HG02870 (cell line): ENCODE measurements at regions not wholly inside any gene's neighbourhood (a gene's known extent, or its start where the extent isn't known, plus 50 kb on each side); places are given as distances from the start of the nearest gene placed in this dataset.

ENCODE experiments used
- ATAC-seq: cut with Tn5 transposase; IDR thresholded peaks from one replicate; pipeline ENCODE4 v1.9.1; 2021; ENCODE audit warnings: mild to moderate bottlenecking, moderate library complexity; ENCODE audit not compliant: unreplicated experiment

DNA sequence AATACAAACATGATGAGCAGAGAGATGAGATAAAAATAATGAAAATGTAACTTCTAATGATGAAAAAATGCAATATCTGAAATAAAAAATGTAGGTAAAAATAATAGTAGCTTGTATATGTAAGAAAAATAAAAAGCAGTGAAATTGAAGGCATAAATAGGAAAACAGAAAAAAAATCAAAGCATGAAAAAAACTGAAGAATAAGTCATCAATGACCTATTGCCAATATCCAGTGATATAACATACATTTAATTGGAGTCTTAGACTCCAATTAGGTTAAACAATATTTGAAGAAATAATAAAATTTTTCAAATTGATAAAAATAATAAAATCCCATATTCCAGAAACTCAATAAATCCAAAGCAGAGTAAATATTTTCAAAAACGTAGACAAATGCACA, 114.0 kb upstream of the HDGFL1 start:
- ATAC-seq, result no peak

DNA sequence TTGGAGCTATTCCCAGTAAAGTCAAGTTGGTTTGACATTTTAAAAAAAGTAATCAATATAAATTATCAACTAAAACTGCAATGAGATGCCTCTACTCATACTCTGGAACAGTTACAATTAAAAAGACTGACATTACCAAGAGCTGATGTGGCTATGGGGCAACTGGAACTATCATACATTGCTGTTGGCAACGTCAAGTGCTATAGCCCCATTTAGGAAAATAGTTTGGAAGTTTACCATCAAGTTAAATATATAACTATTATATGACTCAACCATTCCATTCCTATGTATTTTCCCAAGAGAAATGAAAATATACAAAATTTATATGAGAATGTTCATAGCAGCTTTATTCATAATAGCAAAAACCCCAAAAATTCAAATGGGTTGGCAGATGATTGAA, 111.4 kb upstream of the HDGFL1 start:
- ATAC-seq, result no peak

DNA sequence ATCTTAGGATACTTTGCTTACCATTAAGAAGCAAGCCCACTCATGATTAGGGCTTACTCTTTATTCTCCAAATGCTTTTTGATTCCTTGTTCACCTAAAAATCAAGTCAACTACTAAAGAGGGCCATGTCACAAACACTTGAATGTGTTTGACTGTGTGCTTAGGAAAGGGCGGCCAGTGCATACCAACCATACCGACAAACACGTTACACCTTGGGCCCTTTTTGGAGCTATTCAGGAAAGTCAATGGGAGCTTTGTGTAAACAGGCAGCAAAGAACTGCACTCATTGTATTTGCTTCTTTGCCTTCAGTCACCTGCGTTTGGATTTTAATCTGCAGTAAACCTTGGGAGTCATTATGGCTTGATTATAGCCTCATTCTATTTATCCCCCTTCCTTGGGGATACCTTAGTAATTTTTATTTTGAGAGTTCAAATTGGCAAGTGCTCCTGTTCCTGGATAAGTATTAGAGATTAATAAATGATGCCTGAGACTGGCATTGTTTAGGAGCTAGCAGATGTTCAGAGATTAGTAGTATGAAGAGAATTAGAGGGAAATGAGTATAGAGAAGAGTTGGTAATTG, 102.6 kb upstream of the HDGFL1 start:
- no peak for ATAC-seq

DNA sequence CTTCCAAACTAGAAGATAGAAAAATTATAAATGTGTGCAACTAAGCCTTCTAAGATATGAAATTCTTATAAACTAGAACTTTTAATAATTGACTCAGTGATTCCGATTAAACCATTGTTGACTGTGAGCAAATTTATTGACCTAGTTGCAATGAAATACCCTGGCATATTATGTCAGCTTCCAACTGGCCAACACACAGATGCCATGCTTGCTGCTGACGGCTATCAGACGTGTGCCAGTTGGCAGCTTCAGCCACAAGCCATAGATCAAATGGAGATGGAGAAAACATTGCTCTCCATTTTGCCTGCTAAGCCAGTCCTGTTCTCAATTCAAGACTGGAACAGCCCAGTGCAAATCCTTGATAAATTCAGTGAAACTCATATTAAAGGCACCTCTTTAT, 101.7 kb upstream of the HDGFL1 start:
- ATAC-seq, result no peak

DNA sequence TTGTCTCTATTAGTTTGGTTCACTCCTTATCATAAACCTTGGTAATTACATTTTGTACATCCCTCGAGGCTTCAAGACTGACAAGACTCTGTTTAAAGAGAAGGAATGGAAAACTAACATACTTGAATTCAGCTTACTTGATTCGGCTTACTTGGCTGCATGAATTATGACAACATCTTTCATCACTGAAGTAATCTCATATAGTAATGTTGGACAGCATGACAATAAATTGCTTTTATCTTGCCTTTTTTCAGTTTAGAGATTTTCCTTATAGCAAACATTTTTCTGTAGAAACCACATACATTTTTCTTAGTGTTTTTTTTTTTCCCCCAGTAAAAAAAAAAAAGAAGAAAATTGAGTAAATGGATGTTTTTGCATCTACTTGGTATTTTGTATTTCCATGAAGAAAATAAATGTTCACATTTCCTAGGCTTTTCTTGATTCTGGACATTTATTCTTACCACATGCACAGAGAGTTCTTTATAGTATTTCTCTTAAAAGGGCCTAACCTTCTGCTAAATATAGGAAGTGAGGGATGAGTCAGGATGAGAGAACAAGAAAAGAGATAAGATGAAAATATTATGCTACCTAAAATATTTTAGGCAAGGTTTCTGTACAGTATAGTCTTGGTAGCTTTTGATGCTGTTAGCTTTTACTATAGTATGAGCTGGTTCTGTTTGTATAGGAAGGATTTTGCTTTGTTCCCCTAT, 101.0 kb upstream of the HDGFL1 start:
- ATAC-seq, result no peak

DNA sequence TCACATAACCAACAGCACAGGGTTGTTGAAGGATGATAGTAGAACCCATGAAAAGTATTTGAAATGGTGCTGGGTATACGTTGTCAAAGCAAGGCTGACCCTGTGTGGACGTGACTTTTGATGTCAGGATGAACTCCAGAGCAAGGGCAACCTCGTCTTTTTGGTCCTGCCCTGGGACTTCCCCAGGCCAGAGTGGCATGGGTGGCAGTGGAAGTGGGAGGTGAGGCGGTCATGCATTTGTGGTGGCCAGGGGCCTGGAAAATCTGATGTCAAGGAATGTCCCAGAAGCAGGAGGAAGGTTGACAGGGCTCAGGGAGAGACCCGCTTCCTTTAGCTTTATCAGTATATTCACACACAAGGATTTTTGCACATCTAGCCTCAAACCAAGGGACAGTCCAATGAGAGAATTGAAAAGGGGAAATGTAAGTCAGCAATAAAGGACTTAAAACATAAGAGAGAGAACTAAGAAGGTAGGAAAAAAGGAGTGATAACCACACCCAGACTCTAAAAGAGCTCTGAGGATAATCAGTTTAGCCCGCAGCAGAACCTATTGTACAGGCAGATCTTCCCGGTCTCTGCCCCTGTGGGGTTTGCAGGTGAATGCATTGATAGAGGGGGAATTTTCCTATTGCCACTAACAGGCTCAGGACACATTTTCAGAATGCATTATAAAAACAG, 98.8 kb upstream of the HDGFL1 start:
- no peak for ATAC-seq

DNA sequence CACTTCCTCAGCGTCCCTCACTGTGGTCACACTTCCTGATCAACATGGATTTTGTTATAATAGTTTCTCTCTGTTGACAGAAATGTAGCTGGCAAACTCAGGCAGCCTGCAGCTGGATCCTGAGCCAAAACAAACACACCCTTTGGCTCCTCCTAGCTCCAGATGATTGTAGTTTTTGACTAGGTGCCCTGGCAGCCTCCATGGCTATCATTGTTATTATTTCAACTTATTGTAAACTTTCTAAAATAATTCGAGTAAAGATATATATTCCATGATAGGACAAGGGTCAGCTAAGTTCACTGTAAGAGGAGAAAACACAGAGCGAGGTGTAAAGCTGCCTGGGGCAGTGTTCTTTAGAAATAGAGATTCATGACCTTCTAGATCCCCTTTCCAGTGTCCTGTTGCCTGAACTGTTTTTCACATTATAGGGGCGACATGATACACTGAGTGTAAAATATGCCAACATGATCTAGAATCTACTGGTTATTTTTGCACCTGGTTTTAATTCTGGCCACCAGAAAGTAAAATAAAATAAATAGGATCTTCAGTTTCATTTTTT, 98.2 kb upstream of the HDGFL1 start:
- no peak for ATAC-seq

DNA sequence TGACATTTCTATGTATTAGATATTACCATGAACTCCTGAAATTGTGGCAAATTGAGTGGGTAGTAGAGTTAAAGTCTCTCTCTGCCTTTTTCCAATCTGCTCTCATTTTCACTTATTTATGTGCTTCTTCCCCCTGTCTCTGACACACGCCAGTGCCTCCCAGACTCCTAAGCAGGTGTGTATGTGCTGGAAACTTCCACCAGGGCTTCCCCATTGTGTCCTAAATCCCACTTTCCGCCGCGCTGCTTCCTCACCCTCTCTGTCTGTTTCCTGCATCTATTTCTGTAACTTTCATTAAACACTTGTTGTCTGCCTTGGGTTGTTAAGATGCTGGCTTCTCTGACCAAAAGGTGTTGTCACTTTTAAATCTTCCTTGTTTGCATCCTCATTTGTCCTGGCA, 97.6 kb upstream of the HDGFL1 start:
- no peak for ATAC-seq

DNA sequence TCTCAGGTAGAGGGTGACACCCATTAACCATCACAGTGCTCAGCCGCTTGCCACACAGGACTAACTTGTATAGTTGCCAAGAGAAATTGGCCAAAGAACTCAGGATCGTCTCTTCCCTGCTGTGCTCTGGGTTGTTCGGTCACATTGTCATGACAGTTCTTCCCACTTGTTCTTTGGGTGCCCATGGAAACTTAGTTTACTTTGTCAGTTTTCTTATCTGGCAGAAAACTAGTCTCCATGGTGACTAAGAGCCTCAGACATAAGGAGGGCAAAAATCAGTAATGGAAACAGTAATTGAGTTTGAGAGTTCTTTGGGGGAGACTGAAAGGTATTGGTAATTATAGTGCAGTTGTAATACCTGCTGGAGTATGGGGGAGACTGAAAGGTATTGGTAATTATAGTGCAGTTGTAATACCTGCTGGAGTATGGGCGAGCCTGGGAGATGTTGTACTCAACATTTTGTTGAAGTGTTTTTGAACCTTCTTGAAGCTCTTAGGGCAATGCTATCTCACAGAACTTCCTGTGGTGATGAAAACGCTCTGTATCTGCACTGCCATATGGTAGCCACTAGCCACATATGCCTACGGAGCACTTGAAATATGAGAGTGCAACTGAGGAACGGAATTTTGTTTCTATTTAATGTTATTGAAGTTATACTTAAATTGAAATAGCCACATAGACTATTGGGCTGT, 95.2 kb upstream of the HDGFL1 start:
- no peak for ATAC-seq

DNA sequence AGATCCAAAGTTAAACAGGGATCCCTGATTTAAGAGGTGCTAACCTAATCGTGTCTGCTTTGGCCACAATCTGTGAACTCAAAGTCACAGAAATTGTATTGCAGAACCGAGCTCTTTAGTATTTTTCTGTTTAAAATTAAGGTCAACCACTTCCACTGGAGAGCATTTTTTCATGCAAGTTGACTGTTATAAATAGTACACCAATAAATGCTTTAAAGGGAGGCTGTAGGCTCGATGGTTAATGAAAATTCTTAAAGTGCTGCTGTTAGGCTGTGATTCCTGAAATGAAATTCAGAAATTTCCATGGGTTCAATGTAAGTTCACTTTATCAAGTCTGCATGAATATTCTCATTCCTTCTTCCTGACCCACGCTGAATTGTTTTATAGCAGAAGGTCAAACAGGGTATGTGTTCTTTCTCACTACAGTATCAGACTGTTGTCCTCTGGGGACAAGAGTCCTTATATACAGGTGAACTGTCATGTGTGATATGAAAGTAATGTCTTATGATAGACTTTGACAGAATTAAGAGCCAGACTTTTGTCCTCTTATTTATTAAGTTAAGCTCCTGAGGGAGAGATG, 92.5 kb upstream of the HDGFL1 start:
- no peak for ATAC-seq

DNA sequence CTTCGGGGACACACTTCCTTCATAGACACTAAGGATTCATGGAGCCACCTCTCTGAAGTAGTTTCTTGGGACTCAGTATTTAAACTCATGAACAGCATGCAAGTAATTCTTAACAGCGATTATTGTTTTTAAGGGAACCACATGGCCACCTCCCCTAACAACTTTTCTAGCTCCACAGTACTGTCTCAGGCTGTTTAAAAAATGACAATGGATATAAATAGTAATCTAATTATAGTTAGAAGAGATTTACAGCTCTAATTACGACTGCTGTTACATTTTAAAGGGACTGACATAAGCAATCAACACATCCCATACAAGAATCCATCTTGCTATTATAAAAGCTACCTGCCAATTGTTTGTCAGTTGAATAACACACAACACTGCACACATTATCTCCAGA, 72.1 kb upstream of the HDGFL1 start:
- no peak for ATAC-seq

DNA sequence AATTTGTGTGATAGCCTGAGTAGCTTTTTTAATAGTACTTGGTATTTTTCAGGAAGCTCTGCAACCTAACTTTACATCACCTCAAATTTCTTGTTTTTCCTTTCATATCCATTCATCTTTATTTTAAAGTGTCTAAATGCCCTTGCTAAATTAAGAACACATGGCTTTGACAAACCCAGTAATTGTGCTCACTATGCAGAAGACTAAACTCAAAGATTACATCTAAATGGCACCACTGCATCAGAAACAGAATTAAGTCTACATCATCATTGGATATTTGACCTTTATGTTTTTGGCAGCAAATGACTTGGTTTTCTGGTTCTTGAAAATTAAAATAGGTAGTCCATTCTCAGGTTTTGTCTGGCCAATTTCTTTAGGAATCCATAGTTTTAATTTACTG, 69.6 kb upstream of the HDGFL1 start:
- no peak for ATAC-seq

DNA sequence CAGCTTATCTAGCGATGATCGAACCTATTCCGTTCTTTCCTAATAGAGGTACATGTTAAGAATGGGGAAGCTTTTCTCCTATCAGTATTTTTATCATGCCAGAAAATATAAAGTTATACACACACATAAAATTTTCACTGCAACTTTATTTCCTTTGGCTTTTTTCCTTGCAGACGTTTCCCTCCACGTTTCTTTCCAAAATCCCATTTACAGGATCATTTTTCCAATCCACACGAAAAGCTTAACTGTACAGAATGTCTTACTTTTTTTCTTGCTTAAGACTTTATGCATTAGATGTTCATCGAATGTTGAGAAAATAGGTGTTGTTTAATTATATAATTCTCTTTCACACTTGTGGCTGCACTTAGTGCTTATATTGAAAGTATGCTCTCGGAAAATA, 62.9 kb upstream of the HDGFL1 start:
- ATAC-seq, result no peak

DNA sequence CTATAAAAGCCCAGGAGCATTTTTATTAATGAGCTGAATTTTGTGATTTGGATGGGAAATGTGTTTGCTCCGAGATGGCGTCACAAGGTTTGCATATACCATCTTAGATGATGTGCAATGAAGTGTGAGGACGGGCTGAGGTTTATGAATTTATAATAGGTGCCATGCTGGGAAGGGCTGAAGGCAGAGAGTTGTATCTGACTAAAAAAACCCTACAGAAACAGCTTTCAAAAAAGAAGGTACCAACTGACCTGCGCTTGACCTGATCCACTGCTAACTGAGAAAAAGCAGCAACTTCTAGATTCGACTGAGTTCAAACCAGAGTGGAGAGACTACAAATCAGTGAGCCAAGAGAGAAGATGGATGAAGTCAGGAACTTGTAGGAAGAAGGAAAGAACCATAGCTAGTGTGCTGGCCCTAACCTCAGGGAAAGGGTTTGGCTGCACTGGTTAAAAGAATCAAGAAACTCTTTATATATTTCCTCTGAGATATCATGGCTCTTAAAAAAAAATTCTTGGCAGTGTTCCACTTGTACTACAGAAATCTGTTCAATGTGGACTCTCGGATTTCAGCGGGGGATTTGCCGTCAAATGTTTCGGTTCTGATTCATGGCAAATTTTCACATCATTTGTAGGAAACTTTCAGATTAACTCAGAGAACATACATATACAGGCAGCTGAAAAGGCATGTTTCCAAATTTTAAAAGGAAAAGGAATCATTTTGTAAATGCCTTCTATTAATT, 56.5 kb upstream of the HDGFL1 start:
- no peak for ATAC-seq

DNA sequence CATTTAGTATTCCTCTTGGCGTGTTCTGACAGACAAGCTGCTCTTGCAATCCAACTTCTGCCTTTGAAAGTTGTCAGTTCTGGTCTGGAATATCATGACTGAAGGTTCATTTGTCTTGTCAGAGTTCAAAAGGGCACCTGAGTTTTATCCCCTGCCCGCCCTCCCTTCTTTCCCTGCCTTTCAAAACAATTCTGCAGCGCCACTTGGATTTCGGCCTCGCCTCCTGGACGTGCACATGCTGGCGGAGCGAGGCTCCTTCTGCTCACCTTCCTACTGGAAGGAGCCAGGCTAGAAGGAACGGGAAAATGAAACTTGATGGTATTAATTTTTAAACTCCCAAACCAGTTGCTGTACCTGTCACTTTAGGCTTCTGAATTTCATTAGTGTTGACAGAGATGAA, 55.7 kb upstream of the HDGFL1 start:
- no peak for ATAC-seq

DNA sequence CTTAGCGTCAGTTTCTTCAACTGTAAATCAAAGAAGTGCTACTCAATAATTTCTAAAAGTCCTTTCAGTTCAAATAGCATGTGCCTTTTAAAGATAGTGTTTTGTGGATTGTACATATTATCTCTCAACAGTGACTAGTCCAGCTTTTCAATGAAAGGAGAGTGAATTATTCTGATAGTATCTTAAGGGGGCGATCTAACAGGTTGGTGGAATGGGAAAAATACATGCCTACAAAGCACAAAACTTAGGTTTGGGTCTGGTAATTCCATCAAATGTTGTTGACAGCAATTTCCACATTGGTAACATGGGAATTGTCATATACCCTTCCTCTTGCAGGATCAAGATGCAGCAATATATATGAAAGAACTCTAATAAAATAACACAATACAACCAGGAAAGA, 50.1 kb upstream of the HDGFL1 start:
- ATAC-seq, result no peak
